Pons (tissue), 1 donor: ENCODE measurements at regions not wholly inside any gene's neighbourhood (a gene's known extent, or its start where the extent isn't known, plus 50 kb on each side); places are given as distances from the start of the nearest gene placed in this dataset.
"Not testable (repeated sequence)": the region's sequence is repeated elsewhere in the genome, so short reads cannot be mapped to it uniquely, and the experiment has no call there.

ENCODE experiments used
- DNase-seq: peaks from one replicate; pipeline ENCODE4 v3.0.0-alpha.2; 2016; ENCODE audit warnings: low spot score

- DNase-seq = no peak
Observed at GRCh38 chr15:81819924-81820635, 225.7 kb downstream of the MEX3B start.

DNA sequence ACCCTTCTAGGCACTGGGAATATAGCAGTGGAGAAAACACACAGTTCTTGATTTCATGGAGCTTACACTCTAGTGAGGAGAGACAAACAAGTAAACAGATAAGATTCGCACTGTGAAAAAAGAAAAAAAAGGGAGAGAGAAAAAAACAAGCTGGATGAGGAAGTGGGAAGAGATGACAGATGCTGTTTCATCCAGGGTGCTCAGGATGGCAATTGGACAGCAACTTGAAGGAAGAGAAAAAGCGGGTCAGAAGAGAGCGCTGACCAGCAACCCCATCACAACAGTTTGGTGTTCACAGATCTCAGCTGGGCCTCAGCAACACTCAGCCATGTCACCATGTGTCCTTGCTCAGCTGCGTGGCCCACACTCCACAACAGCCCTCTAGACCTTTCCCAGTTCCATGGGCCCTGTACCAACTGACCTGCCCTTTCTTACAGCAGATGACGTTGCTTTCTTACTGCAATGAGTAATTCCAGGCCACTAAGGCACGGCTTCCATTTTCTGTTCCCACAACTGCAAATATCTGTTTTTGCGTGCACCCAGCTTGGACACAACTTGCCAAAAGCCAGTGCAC lies 230.8 kb downstream of the MEX3B start:
- no peak for DNase-seq

DNA sequence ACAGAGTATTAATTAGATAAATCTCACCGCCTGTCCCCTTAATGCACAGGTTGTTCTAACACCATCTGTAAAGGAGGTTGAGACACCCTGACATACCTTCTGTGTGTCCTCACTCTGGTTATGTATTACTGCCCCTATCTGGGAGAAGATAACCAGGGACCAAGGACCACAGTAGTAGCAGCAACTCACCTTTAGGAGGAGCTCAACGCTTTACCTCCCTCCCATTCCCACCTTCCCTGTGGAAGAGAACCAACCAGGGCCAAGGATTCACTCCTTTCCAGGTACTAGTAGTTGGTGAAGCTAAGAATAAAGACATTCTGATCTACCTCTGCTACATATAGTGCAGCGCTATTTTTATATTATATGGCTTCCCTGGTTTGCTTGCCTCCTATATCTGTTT lies 232.6 kb downstream of the MEX3B start:
- no peak for DNase-seq

DNA sequence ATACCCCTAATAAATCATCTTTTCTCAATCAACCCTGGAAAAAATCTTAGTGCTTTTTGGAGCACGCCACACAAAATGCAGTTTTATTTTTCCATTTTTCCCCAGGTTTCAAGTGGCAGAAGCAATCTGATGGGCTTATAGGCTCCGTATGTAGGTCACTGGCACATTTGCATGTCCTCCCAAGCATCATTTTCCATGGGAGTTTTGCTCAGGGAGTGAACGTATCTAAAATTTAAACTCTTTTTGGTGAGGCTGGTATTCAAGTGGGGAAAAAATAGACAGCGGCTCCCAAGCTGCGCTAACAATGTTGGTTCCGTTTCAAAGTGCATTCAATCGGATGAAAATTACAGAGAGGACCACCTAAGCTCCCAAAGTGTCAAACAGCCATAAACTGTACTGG lies 233.4 kb downstream of the MEX3B start:
- DNase-seq = no peak

GRCh38 chr15:81811736-81812135 lies 234.1 kb downstream of the MEX3B start:
- no peak for DNase-seq

DNA sequence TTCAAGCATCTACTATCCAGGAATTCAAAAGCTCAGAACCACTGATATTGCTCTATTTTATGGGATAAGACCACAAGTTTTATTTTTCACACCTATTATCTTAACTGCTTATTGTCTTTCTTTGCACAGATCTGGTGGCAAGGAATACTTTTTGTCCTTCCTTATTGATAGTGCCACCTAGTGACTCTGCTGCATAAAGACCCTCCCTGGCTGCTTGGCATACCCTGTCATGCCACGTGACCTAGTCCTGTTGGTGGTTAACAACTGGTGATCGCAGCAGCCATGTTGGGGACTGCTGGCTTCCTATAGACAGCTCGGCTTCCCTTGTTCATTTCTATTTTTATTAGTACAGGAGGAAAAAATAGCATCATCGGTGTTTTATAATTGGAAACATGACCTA lies 236.3 kb downstream of the MEX3B start:
- no peak for DNase-seq

GRCh38 chr15:81807806-81808205 lies 238.0 kb downstream of the MEX3B start:
- no peak for DNase-seq

- no peak for DNase-seq
Observed at GRCh38 chr15:81807186-81807585, 238.6 kb downstream of the MEX3B start.

- no peak for DNase-seq
Observed at GRCh38 chr15:81795899-81796298, 249.9 kb downstream of the MEX3B start.

- DNase-seq = no peak
Observed at GRCh38 chr15:81792646-81793045, 253.2 kb downstream of the MEX3B start.

- not testable (repeated sequence) for DNase-seq
Observed at GRCh38 chr15:81791322-81791721, 254.5 kb downstream of the MEX3B start.

DNA sequence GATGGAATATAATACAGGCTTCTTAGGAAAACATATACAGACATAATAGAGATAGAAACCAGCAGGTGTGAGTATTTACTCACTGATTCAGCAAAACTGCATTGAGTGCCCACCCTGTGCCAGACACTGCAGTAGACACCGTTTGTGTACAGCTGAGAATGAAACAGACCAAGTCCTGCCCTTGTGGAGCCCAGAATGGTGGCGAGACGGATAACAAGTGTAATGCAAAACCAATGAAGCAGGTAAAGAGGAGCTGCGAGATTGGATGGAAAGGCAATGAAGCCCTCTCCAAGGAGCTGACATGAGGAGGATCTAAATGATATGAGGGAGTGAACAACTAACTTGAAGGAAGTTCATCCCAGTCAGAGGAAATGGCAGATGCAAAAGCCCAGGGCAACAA lies 256.4 kb downstream of the MEX3B start:
- no peak for DNase-seq

DNA sequence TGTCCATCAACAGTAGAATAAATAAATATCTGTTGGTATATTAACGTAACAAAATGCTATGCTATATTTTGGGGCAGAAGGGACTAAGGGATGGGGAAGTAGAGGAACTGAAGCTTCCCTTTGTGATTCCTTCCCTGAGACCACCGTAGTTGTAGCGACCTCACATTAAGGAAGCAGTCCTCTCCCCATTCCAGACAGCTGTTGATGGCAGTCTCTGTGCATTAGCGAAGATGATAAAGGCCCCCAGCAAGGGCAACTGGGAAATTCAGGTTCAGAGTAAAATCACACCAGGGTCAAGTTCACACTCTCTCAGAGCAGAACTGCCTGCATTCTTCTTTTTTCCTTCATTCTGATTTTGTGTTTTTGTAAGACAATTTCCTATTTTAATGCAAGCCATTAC lies 259.0 kb downstream of the MEX3B start:
- no peak for DNase-seq

- DNase-seq = no peak
Observed at GRCh38 chr15:81785679-81786078, 260.1 kb downstream of the MEX3B start.

DNA sequence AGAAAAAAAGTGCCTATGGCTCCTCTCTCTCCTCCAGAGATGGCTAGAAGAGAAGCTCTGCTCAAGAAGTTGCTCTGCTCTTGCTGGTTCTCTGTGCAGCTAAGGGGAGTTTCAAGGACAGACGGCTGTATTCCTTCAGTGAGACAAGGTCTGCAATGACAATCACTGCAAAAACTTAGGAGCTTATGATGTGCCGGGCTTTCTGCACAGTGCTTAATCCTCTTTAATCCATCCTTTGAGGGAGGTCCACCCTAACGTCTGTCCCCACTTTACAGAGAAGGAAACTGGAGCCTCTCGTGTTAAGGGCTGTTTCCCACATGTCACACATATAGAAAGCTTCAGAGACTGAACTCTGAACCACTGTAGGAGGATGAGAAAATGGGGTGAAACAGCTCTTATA lies 260.6 kb downstream of the MEX3B start:
- no peak for DNase-seq

DNA sequence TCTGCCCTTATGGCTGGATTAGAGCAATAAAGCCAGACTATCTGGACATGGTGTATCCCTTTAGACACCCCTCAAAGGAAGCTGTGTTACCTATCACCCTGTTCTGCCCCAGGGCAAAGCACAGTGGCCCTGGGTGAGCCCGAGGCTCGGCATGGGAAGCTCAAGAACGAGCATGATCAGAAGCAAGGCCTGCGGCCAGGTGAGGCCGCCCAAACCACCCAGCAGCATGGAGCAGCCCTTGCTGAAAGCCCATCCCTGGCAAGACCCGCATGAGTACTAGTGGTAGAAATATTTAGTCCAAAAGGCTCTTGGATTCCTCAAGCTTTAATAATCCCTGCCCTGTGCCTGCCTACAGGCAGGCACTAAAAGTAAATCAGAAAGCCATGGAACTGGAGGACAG lies 261.1 kb downstream of the MEX3B start:
- no peak for DNase-seq

DNA sequence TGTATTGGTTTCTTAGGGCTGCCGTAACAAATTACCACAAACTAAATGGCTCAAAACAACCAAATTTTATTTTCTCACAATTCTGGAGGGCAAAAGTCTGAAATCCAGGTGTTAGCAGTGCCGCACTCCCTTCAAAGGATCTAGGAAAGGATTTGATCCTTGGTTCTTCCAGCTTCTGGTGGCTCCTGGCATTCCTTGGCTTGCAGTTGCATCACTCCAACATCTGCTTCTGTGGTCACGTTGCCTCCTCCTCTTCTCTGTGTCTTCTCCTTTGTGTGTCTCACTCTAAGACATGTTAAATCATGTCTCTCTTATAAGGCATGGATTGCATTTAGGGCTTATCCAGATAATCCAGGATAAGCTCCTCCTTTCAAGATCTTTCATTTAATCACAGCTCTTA lies 262.2 kb downstream of the MEX3B start:
- no peak for DNase-seq

GRCh38 chr15:81783076-81783475 lies 262.7 kb downstream of the MEX3B start:
- no peak for DNase-seq

- DNase-seq = no peak
Observed at GRCh38 chr15:81781395-81781794, 264.4 kb downstream of the MEX3B start.

GRCh38 chr15:81780966-81781365 lies 264.9 kb downstream of the MEX3B start:
- DNase-seq = no peak

DNA sequence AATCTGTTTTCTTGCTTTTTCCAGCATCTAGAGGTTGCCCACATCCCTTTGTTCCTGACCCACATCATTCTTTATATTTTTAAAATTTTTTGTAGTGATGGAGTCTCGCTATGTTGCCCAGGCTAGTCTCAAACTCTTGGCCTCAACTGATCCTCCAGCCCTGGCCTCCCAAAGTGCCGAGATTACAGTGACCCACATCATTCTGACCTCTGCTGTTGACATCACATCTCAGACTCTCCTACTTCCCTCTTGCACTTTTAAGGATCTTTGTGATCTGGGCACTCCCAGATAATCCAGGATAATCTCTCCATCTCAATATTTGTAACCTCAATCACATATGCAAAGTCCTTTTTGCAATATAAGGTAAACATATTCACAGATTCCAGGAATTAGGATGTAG lies 266.6 kb downstream of the MEX3B start:
- no peak for DNase-seq

DNA sequence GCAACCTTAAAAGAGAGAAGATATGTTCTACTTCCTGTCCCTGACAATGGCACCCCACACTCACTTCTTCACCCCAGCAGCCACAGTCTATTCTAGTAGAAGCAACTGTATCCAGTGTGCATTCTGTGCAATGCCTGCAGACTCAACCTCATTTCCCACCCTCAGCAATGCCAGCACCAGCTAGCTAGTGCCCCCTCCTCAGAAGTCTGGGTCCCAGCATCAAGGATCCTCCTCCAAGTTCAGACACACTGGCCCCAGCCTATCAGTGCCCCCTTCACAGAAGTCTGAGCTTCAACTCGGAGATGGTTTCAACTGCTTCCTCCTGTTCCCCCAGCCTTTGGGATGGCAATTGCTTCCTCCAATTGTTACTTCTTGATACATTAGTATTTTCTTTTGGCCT lies 268.3 kb downstream of the MEX3B start:
- DNase-seq = no peak

DNA sequence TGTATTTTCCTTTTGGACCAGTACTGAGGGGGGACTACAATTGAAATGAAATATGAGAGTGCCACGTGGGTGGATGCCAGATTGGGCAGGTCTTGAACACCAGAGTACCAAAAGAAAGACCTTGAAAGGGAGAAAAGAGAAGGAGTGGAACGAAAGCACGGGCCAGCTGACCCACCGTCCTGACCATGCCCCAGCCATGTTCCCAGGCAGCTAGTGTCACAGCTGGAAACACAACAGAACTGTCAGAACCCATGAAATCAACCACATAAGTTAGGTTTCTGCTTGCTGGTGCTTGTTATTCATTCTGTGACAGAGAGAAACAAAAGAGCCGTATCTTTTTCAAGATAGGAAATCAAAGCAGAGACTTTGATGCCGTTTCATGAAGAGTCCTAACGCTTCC lies 268.8 kb downstream of the MEX3B start:
- no peak for DNase-seq

GRCh38 chr15:81775779-81776178 lies 270.0 kb downstream of the MEX3B start:
- DNase-seq = not testable (repeated sequence)
